IMR-90 (cell line): ENCODE measurements at regions not wholly inside any gene's neighbourhood (a gene's known extent, or its start where the extent isn't known, plus 50 kb on each side); places are given as distances from the start of the nearest gene placed in this dataset.

Experiments used
- ATAC-seq: fragments of 200-7000 bp; cut with Tn5 transposase; 2 replicates; pipeline ENCODE4 v1.9.1; 2020; ENCODE audit warnings: low read depth, mild to moderate bottlenecking, moderate library complexity
- BruUV-seq: library from RNA; stranded (reverse); fragments of 400-500 nt; replicated peaks from 2 replicates; lab custom pipeline; 2021; lab: Mats Ljungman, UMichigan
- CTCF ChIA-PET: fragments of 300-600 bp; formaldehyde crosslinking; extraction: SDS; loops from one replicate; lab custom pipeline; 2021; ENCODE audit warnings: antibody characterized with exemption; lab: Yijun Ruan, JAX
- POLR2A ChIA-PET: fragments of 300-600 bp; sonication (Branson Sonifier 250); formaldehyde crosslinking; loops from one replicate; lab custom pipeline; 2022; ENCODE audit warnings: antibody characterized with exemption; ENCODE audit not compliant: unreplicated experiment; lab: Charles Lee
- DNase-seq: peaks from one replicate; pipeline ENCODE4 v3.0.0; 2013
- H2AFZ ChIP-seq: replicated peaks from 2 replicates; pipeline ENCODE3; 2013; ENCODE audit warnings: low read length, mild to moderate bottlenecking; ENCODE audit not compliant: poor library complexity
- H2AK5ac ChIP-seq: 2 replicates; pipeline ENCODE4 v1.6.1; 2013; ENCODE audit warnings: low read depth, low read length, inconsistent platforms
- H2AK9ac ChIP-seq: replicated peaks from 2 replicates; pipeline ENCODE3; 2013; ENCODE audit warnings: mild to moderate bottlenecking, low read depth, low read length, moderate library complexity; ENCODE audit not compliant: poor library complexity
- H2BK120ac ChIP-seq: 2 replicates; pipeline ENCODE4 v1.6.1; 2013; ENCODE audit warnings: low read depth, low read length, inconsistent platforms
- H2BK15ac ChIP-seq: 3 replicates; pipeline ENCODE4 v1.6.1; 2013; ENCODE audit warnings: low read depth, low read length, inconsistent platforms
- H2BK20ac ChIP-seq: 2 replicates; pipeline ENCODE4 v1.6.1; 2013; ENCODE audit warnings: low read depth, mild to moderate bottlenecking, inconsistent platforms, low read length, moderate library complexity
- H2BK5ac ChIP-seq: 2 replicates; pipeline ENCODE4 v1.6.1; 2013; ENCODE audit warnings: mild to moderate bottlenecking, low read depth, low read length, inconsistent platforms; ENCODE audit not compliant: poor library complexity, severe bottlenecking
- H3K14ac ChIP-seq: replicated peaks from 2 replicates; pipeline ENCODE4 v1.6.1; 2013; ENCODE audit warnings: low read depth, low read length, inconsistent platforms
- H3K18ac ChIP-seq: 2 replicates; pipeline ENCODE4 v1.6.1; 2013; ENCODE audit warnings: low read depth, low read length, control low read depth
- H3K23ac ChIP-seq: 2 replicates; pipeline ENCODE4 v1.6.1; 2013; ENCODE audit warnings: low read depth, low read length, inconsistent platforms
- H3K27ac ChIP-seq: 2 replicates; pipeline ENCODE4 v1.5.1; 2013; ENCODE audit warnings: mild to moderate bottlenecking, control low read depth, low read length; ENCODE audit not compliant: insufficient read depth
- H3K27me3 ChIP-seq: 2 replicates; pipeline ENCODE4 v1.6.1; 2013; ENCODE audit warnings: low read length; ENCODE audit not compliant: control insufficient read depth, insufficient read depth
- H3K36me3 ChIP-seq: 2 replicates; pipeline ENCODE4 v1.6.1; 2013; ENCODE audit warnings: low read length, mixed read lengths; ENCODE audit not compliant: control insufficient read depth, insufficient read depth
- H3K4ac ChIP-seq: 2 replicates; pipeline ENCODE4 v1.6.1; 2013; ENCODE audit warnings: low read depth, low read length, inconsistent platforms
- H3K4me1 ChIP-seq: 2 replicates; pipeline ENCODE4 v1.6.1; 2013; ENCODE audit warnings: low read length, mixed read lengths; ENCODE audit not compliant: control insufficient read depth, insufficient read depth
- H3K4me2 ChIP-seq: 2 replicates; pipeline ENCODE4 v1.6.1; 2013; ENCODE audit warnings: low read depth, mild to moderate bottlenecking, control low read depth, low read length, moderate library complexity
- H3K4me3 ChIP-seq: 2 replicates; pipeline ENCODE4 v1.5.1; 2013; ENCODE audit warnings: low read depth, mild to moderate bottlenecking, control low read depth, low read length, moderate library complexity; ENCODE audit not compliant: insufficient read depth
- H3K56ac ChIP-seq: 2 replicates; pipeline ENCODE4 v1.6.1; 2013; ENCODE audit warnings: low read length, inconsistent platforms; ENCODE audit not compliant: insufficient read depth; ENCODE audit errors: extremely low read depth
- H3K79me1 ChIP-seq, 2 experiments: 2 replicates each; pipeline ENCODE4 v1.6.1; 2013; ENCODE audit warnings: low read length in 2 of 2, inconsistent platforms in 1 of 2, low read depth in 1 of 2
- H3K9ac ChIP-seq: 2 replicates; pipeline ENCODE4 v1.6.1; 2013; ENCODE audit warnings: low read depth, low read length, control low read depth
- H3K9me1 ChIP-seq: 2 replicates; pipeline ENCODE4 v1.6.1; 2013; ENCODE audit warnings: low read length, inconsistent platforms; ENCODE audit not compliant: insufficient read depth
- H3K9me3 ChIP-seq: 2 replicates; pipeline ENCODE4 v1.6.1; 2013; ENCODE audit warnings: low read length; ENCODE audit not compliant: control insufficient read depth, insufficient read depth
- H4K20me1 ChIP-seq: 2 replicates; pipeline ENCODE4 v1.6.1; 2013; ENCODE audit warnings: low read length, inconsistent platforms; ENCODE audit not compliant: insufficient read depth
- H4K5ac ChIP-seq: 2 replicates; pipeline ENCODE4 v1.6.1; 2013; ENCODE audit warnings: mild to moderate bottlenecking, low read depth, low read length, control low read depth
- H4K8ac ChIP-seq, 2 experiments: 2 replicates each; pipeline ENCODE4 v1.6.1; 2013; ENCODE audit warnings: low read depth in 2 of 2, low read length in 2 of 2, control low read depth in 1 of 2, inconsistent platforms in 1 of 2
- H4K91ac ChIP-seq: 2 replicates; pipeline ENCODE4 v1.6.1; 2013; ENCODE audit warnings: low read depth, low read length, inconsistent platforms; ENCODE audit not compliant: insufficient read depth
- FOS ChIP-seq: fragments of 150-350 bp; IDR thresholded peaks from 2 replicates; pipeline ENCODE4 v1.6.1; 2016; ENCODE audit warnings: low read depth, low read length
- MAFK ChIP-seq: IDR thresholded peaks from 2 replicates; pipeline ENCODE4 v1.6.1; 2012; ENCODE audit warnings: low read depth, low read length, improper control_type of control experiment
- RAD21 ChIP-seq: IDR thresholded peaks from 2 replicates; pipeline ENCODE4 v1.6.1; 2012; ENCODE audit warnings: low read length, improper control_type of control experiment
- SMC3 ChIP-seq: fragments of 150-350 bp; IDR thresholded peaks from 2 replicates; pipeline ENCODE4 v1.6.1; 2016; ENCODE audit warnings: low read depth, mild to moderate bottlenecking, antibody characterized with exemption, low read length, moderate library complexity
- WGBS, 2 experiments: methylation state at CpG; one replicate each; pipeline versions ENCODE4 v1.1.5 to v1.1.7; 2013; ENCODE audit warnings: missing lambda C conversion rate in 2 of 2; ENCODE audit not compliant: insufficient read length in 1 of 2; ENCODE audit errors: extremely low coverage in 2 of 2; 5-methylcytosine and 5-hydroxymethylcytosine counted together
- dilution Hi-C: fragments of 300-500 bp; cut with HindIII; formaldehyde crosslinking; loops from one replicate; pipeline ENCODE4 v1.14.3; 2018; ENCODE audit warnings: low sequenced_read_pairs; ENCODE audit not compliant: unreplicated experiment
- in situ Hi-C: fragments of 300-500 bp; cut with MboI; formaldehyde crosslinking; loops from 3 replicates; pipeline ENCODE4 v1.14.3; 2019; ENCODE audit warnings: low sequenced_read_pairs, inconsistent platforms, mixed read lengths
- intact Hi-C: fragments of 100-400 bp; cut with micrococcal nuclease; formaldehyde crosslinking; loops from 2 replicates; pipeline ENCODE4 v1.10.0; 2022
- TF ChIP-seq, protein P1 (sequence below): conservative IDR thresholded peaks from 2 replicates; pipeline ENCODE4 v1.5.1; 2012; ENCODE audit warnings: mild to moderate bottlenecking, low read depth, low read length, improper control_type of control experiment

DNA sequence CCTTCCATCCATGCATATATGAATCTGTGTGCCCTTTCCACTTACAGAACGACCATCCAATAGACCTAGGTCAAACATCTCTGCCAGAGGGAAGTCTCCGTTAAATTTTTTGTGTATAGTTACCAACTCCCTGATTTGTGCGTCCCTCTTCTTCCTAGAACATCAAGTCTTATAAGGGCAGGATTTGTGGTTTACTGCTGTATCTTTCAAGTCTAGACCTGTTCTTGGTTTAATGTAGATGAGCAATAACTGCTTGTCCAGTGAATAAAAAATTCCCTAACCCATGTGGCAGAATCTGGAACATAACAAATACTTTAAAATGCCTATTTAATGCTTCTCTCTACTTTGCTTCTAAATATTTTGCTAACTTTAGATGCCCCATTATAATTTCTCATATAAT, 988.8 kb downstream of the RAPGEF2 start:
- Histone ChIP-seq H3K56ac (no peak overlapping the region), H2BK120ac (no peak overlapping the region), H3K23ac (no peak overlapping the region), H4K5ac (no peak overlapping the region), H3K27ac (no peak overlapping the region), H3K4me3 (no peak overlapping the region), H3K79me1 (no peaks in the 10 kb centered on the region), H2AK9ac (no peak overlapping the region), H2BK20ac (no peak overlapping the region), H3K9me3 (0 out of 2 replicates have a peak, but pooled peaks cover 1% of the 10 kb centered on the region), H3K4me1 (no peaks in the 10 kb centered on the region), H3K36me3 (no peaks in the 10 kb centered on the region), H3K18ac (no peak overlapping the region), H4K8ac (no peak overlapping the region), H2AFZ (no peak overlapping the region), H2AK5ac (no peak overlapping the region), H4K20me1 (no peaks in the 10 kb centered on the region), H4K91ac (no peak overlapping the region), H2BK15ac (no peak overlapping the region), H3K4me2 (no peak overlapping the region), H2BK5ac (no peak overlapping the region), H3K4ac (no peak overlapping the region), H3K27me3 (no peaks in the 10 kb centered on the region), H3K14ac (no peak overlapping the region), H3K9ac (no peak overlapping the region), H3K9me1 (no peaks in the 10 kb centered on the region)
- no peak for TF ChIP-seq SMC3
- TF ChIP-seq, protein P1, sequence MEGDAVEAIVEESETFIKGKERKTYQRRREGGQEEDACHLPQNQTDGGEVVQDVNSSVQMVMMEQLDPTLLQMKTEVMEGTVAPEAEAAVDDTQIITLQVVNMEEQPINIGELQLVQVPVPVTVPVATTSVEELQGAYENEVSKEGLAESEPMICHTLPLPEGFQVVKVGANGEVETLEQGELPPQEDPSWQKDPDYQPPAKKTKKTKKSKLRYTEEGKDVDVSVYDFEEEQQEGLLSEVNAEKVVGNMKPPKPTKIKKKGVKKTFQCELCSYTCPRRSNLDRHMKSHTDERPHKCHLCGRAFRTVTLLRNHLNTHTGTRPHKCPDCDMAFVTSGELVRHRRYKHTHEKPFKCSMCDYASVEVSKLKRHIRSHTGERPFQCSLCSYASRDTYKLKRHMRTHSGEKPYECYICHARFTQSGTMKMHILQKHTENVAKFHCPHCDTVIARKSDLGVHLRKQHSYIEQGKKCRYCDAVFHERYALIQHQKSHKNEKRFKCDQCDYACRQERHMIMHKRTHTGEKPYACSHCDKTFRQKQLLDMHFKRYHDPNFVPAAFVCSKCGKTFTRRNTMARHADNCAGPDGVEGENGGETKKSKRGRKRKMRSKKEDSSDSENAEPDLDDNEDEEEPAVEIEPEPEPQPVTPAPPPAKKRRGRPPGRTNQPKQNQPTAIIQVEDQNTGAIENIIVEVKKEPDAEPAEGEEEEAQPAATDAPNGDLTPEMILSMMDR: no peak
- no peak for TF ChIP-seq MAFK
- TF ChIP-seq FOS: no peak
- no peak for TF ChIP-seq RAD21
- ChIA-PET CTCF (no interaction called here), POLR2A (no interaction called here)
- dilution Hi-C loops: no loop called here
- DNase-seq: no peak
- no peak for ATAC-seq
- BruUV-seq: no TSS peak
- in situ Hi-C loops: no loop called here
- intact Hi-C loops: no loop called here
- no CpG with 5 or more reads among the region's 3 CpGs for WGBS, 2 experiments
